ENCODE measurements at regions not wholly inside any gene's neighbourhood (a gene's known extent, or its start where the extent isn't known, plus 50 kb on each side); places are given as distances from the start of the nearest gene placed in this dataset.

- Histone ChIP-seq H3F3A (ENCODE audit: insufficient read depth, low read length) (no peaks in the 10 kb centered on the region), H3K9me2 (replicated peaks; ENCODE audit: insufficient read depth, low read length) (no peaks in the 10 kb centered on the region), H3K9me3 (replicated peaks; ENCODE audit: insufficient read depth, low read length) (no peaks in the 10 kb centered on the region), H4K20me1 (ENCODE audit: insufficient read depth, low read length) (no peaks in the 10 kb centered on the region), H3K27ac (ENCODE audit: low read length) (no peak overlapping the region), H2AFZ (ENCODE audit: low read length) (no peak overlapping the region), H3K27me3 (replicated peaks; ENCODE audit: insufficient read depth, low read length) (no peaks in the 10 kb centered on the region), H3K4me2 (ENCODE audit: low read depth, low read length) (no peak overlapping the region), H3K4me3 (ENCODE audit: low read length) (no peak overlapping the region), H3K4me1 (ENCODE audit: low read length) (no peaks in the 10 kb centered on the region), H3K36me3 (replicated peaks; ENCODE audit: insufficient read depth, low read length) (no peaks in the 10 kb centered on the region), H3K79me2 (ENCODE audit: low read length) (no peaks in the 10 kb centered on the region), H3K9ac (ENCODE audit: low read length) (no peak overlapping the region)
- no peak for TF ChIP-seq CTCF (IDR thresholded peaks at IDR 0.05; ENCODE audit: low read length)
- TF ChIP-seq EZH2phosphoT487 (IDR thresholded peaks at IDR 0.05; ENCODE audit: low read length) = no peak
- no peak for TF ChIP-seq EZH2 (optimal IDR thresholded peaks at IDR 0.05; ENCODE audit: low read depth, low read length)
- no peak for DNase-seq
These were observed 164.7 kb upstream of the RIMS1 start for GRCh38 chr6:71721642-71722041.

- no peak for DNase-seq
- H3K27me3 ChIP-seq (replicated peaks; ENCODE audit: insufficient read depth, low read length) = no peaks in the 10 kb centered on the region
- no peaks in the 10 kb centered on the region for H3K9me3 ChIP-seq (replicated peaks; ENCODE audit: insufficient read depth, low read length)
- H4K20me1 ChIP-seq (ENCODE audit: insufficient read depth, low read length) = no peaks in the 10 kb centered on the region
- H3K4me1 ChIP-seq (ENCODE audit: low read length) = no peaks in the 10 kb centered on the region
- H3K4me2 ChIP-seq (ENCODE audit: low read depth, low read length) = no peak overlapping the region
- no peaks in the 10 kb centered on the region for H3K36me3 ChIP-seq (replicated peaks; ENCODE audit: insufficient read depth, low read length)
- no peak overlapping the region for H3K27ac ChIP-seq (ENCODE audit: low read length)
- H3K79me2 ChIP-seq (ENCODE audit: low read length) = no peaks in the 10 kb centered on the region
- no peak overlapping the region for H3K9ac ChIP-seq (ENCODE audit: low read length)
- TF ChIP-seq EZH2 (optimal IDR thresholded peaks at IDR 0.05; ENCODE audit: low read depth, low read length) (no peak), EZH2phosphoT487 (IDR thresholded peaks at IDR 0.05; ENCODE audit: low read length) (no peak), CTCF (IDR thresholded peaks at IDR 0.05; ENCODE audit: low read length) (no peak)
- no peak overlapping the region for H3K4me3 ChIP-seq (ENCODE audit: low read length)
- H3K9me2 ChIP-seq (replicated peaks; ENCODE audit: insufficient read depth, low read length) = no peaks in the 10 kb centered on the region
- H2AFZ ChIP-seq (ENCODE audit: low read length) = no peak overlapping the region
- no peaks in the 10 kb centered on the region for H3F3A ChIP-seq (ENCODE audit: insufficient read depth, low read length)
These were observed 163.6 kb upstream of the RIMS1 start for GRCh38 chr6:71722736-71723135.

GRCh38 chr6:71724456-71725125 lies 161.8 kb upstream of the RIMS1 start:
- no peaks in the 10 kb centered on the region for H3K4me1 ChIP-seq (ENCODE audit: low read length)
- H3K27me3 ChIP-seq (replicated peaks; ENCODE audit: insufficient read depth, low read length) = no peaks in the 10 kb centered on the region
- H3K79me2 ChIP-seq (ENCODE audit: low read length) = no peaks in the 10 kb centered on the region
- H3F3A ChIP-seq (ENCODE audit: insufficient read depth, low read length) = no peaks in the 10 kb centered on the region
- no peaks in the 10 kb centered on the region for H3K9me2 ChIP-seq (replicated peaks; ENCODE audit: insufficient read depth, low read length)
- TF ChIP-seq EZH2phosphoT487 (IDR thresholded peaks at IDR 0.05; ENCODE audit: low read length) (no peak), EZH2 (optimal IDR thresholded peaks at IDR 0.05; ENCODE audit: low read depth, low read length) (no peak), CTCF (IDR thresholded peaks at IDR 0.05; ENCODE audit: low read length) (no peak)
- H3K9me3 ChIP-seq (replicated peaks; ENCODE audit: insufficient read depth, low read length) = no peaks in the 10 kb centered on the region
- no peaks in the 10 kb centered on the region for H4K20me1 ChIP-seq (ENCODE audit: insufficient read depth, low read length)
- no peak for DNase-seq
- no peak overlapping the region for H3K9ac ChIP-seq (ENCODE audit: low read length)
- no peak overlapping the region for H2AFZ ChIP-seq (ENCODE audit: low read length)
- no peak overlapping the region for H3K27ac ChIP-seq (ENCODE audit: low read length)
- no peak overlapping the region for H3K4me2 ChIP-seq (ENCODE audit: low read depth, low read length)
- no peak overlapping the region for H3K4me3 ChIP-seq (ENCODE audit: low read length)
- no peaks in the 10 kb centered on the region for H3K36me3 ChIP-seq (replicated peaks; ENCODE audit: insufficient read depth, low read length)

Measured in MM.1S (cell line).